ENCODE measurements at regions not wholly inside any gene's neighbourhood (a gene's known extent, or its start where the extent isn't known, plus 50 kb on each side); places are given as distances from the start of the nearest gene placed in this dataset.

- Histone ChIP-seq H4K8ac (ENCODE audit: low read depth, low read length) (no peak overlapping the region), H3K79me2 (ENCODE audit: control insufficient read depth, insufficient read depth, low read length) (no peaks in the 10 kb centered on the region), H3K4me3 (ENCODE audit: low read length) (no peak overlapping the region), H3K4me2 (ENCODE audit: low read length) (no peak overlapping the region), H3K9ac (ENCODE audit: low read length) (no peak overlapping the region), H3K4ac (ENCODE audit: low read depth, low read length) (no peak overlapping the region), H3K56ac (ENCODE audit: low read length) (no peak overlapping the region), H3K79me1 (ENCODE audit: low read length) (no peaks in the 10 kb centered on the region), H3K18ac (ENCODE audit: low read length) (no peak overlapping the region), H3K27me3 (ENCODE audit: insufficient read depth, low read length, poor library complexity) (no peaks in the 10 kb centered on the region), H4K5ac (ENCODE audit: low read length) (no peak overlapping the region), H2AK5ac (ENCODE audit: low read length) (no peak overlapping the region), H2BK15ac (replicated peaks; ENCODE audit: low read depth) (no peak overlapping the region), H3K23ac (ENCODE audit: low read length) (no peak overlapping the region), H2BK120ac (ENCODE audit: low read depth, low read length) (no peak overlapping the region), H3K4me1 (ENCODE audit: control insufficient read depth, low read depth, low read length) (no peaks in the 10 kb centered on the region), H2BK5ac (ENCODE audit: low read length) (no peak overlapping the region), H3K27ac (ENCODE audit: low read depth, low read length) (no peak overlapping the region), H3K36me3 (ENCODE audit: control insufficient read depth, insufficient read depth, low read length) (no peaks in the 10 kb centered on the region)
- no peak for DNase-seq
Measured at GRCh38 chr12:97047361-97047760, 140.3 kb downstream of the NEDD1 start.

GRCh38 chr12:97048421-97049035 is 141.5 kb downstream of the NEDD1 start:
- Histone ChIP-seq H3K27ac (ENCODE audit: low read depth, low read length) (no peak overlapping the region), H3K27me3 (ENCODE audit: insufficient read depth, low read length, poor library complexity) (no peaks in the 10 kb centered on the region), H3K18ac (ENCODE audit: low read length) (no peak overlapping the region), H3K4me1 (ENCODE audit: control insufficient read depth, low read depth, low read length) (no peaks in the 10 kb centered on the region), H4K5ac (ENCODE audit: low read length) (no peak overlapping the region), H3K79me2 (ENCODE audit: control insufficient read depth, insufficient read depth, low read length) (no peaks in the 10 kb centered on the region), H2AK5ac (ENCODE audit: low read length) (no peak overlapping the region), H3K4me2 (ENCODE audit: low read length) (no peak overlapping the region), H3K23ac (ENCODE audit: low read length) (no peak overlapping the region), H2BK15ac (replicated peaks; ENCODE audit: low read depth) (no peak overlapping the region), H4K8ac (ENCODE audit: low read depth, low read length) (peak overlapping the region; percentile 2), H3K9ac (ENCODE audit: low read length) (no peak overlapping the region), H3K4me3 (ENCODE audit: low read length) (no peak overlapping the region), H3K36me3 (ENCODE audit: control insufficient read depth, insufficient read depth, low read length) (no peaks in the 10 kb centered on the region), H3K79me1 (ENCODE audit: low read length) (no peaks in the 10 kb centered on the region), H2BK5ac (ENCODE audit: low read length) (no peak overlapping the region), H2BK120ac (ENCODE audit: low read depth, low read length) (no peak overlapping the region), H3K4ac (ENCODE audit: low read depth, low read length) (no peak overlapping the region), H3K56ac (ENCODE audit: low read length) (no peak overlapping the region)
- whole genome bisulfite sequencing (ENCODE audit: extremely low coverage, insufficient coverage, low lambda C conversion rate), result no CpG with 5 or more reads among the region's 4 CpGs
- no peak for DNase-seq

DNA sequence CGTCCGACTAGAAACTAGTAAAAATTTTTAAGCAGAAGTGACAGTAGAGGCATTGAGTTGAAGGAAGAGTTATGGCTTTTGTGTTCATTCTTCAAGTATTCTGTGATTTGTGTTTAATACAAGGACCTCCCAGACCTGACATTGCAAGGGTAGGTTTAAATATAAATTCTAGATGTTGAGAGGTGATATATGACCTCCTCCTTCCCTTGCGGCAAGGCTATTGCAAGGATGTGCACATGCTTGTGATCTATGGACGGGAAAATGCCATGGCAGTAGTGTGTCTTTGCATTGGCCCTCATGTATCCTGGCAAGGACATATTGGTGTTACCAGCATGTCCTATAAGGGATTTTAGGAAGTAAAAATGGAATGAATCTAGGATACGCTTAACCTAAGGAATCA is 143.5 kb downstream of the NEDD1 start:
- no peak overlapping the region for H3K27ac ChIP-seq (ENCODE audit: low read depth, low read length)
- no peak for DNase-seq
- WGBS (ENCODE audit: extremely low coverage, insufficient coverage, low lambda C conversion rate), result no CpG with 5 or more reads among the region's 5 CpGs
- H3K18ac ChIP-seq (ENCODE audit: low read length), result no peak overlapping the region
- H4K5ac ChIP-seq (ENCODE audit: low read length), result no peak overlapping the region
- no peak overlapping the region for H2BK5ac ChIP-seq (ENCODE audit: low read length)
- H3K79me1 ChIP-seq (ENCODE audit: low read length), result no peaks in the 10 kb centered on the region
- no peak overlapping the region for H2AK5ac ChIP-seq (ENCODE audit: low read length)
- H3K4me1 ChIP-seq (ENCODE audit: control insufficient read depth, low read depth, low read length), result no peaks in the 10 kb centered on the region
- H3K4me2 ChIP-seq (ENCODE audit: low read length), result no peak overlapping the region
- H4K8ac ChIP-seq (ENCODE audit: low read depth, low read length), result no peak overlapping the region
- H3K56ac ChIP-seq (ENCODE audit: low read length), result no peak overlapping the region
- no peak overlapping the region for H3K4me3 ChIP-seq (ENCODE audit: low read length)
- H3K9ac ChIP-seq (ENCODE audit: low read length), result no peak overlapping the region
- H3K36me3 ChIP-seq (ENCODE audit: control insufficient read depth, insufficient read depth, low read length), result no peaks in the 10 kb centered on the region
- no peak overlapping the region for H3K4ac ChIP-seq (ENCODE audit: low read depth, low read length)
- no peak overlapping the region for H3K23ac ChIP-seq (ENCODE audit: low read length)
- H2BK120ac ChIP-seq (ENCODE audit: low read depth, low read length), result no peak overlapping the region
- H2BK15ac ChIP-seq (replicated peaks; ENCODE audit: low read depth), result no peak overlapping the region
- H3K79me2 ChIP-seq (ENCODE audit: control insufficient read depth, insufficient read depth, low read length), result no peaks in the 10 kb centered on the region
- no peaks in the 10 kb centered on the region for H3K27me3 ChIP-seq (ENCODE audit: insufficient read depth, low read length, poor library complexity)

DNA sequence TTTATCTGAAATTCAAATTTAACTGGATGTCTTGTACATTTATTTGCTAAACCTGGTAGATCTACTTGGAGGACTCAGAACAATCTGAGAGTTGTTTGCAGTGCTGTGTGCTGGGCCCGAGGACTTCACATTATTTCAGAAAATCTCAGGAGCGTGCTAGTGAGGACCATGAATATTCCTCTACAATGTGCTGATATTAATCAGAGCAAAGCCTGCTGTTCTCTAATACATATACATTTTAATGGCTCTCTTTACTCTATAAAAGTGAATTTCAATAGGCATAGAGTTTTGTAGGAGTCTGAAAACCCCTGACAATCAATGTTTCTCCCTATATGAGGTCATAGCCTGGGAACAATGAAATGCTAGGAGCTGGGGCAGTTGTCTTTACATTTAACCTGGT is 144.3 kb downstream of the NEDD1 start:
- no peaks in the 10 kb centered on the region for H3K79me1 ChIP-seq (ENCODE audit: low read length)
- H2AK5ac ChIP-seq (ENCODE audit: low read length), result no peak overlapping the region
- no peak overlapping the region for H4K5ac ChIP-seq (ENCODE audit: low read length)
- no peaks in the 10 kb centered on the region for H3K36me3 ChIP-seq (ENCODE audit: control insufficient read depth, insufficient read depth, low read length)
- H3K27ac ChIP-seq (ENCODE audit: low read depth, low read length), result no peak overlapping the region
- H3K4ac ChIP-seq (ENCODE audit: low read depth, low read length), result no peak overlapping the region
- no CpG with 5 or more reads among the region's 2 CpGs for WGBS (ENCODE audit: extremely low coverage, insufficient coverage, low lambda C conversion rate)
- no peaks in the 10 kb centered on the region for H3K4me1 ChIP-seq (ENCODE audit: control insufficient read depth, low read depth, low read length)
- no peaks in the 10 kb centered on the region for H3K79me2 ChIP-seq (ENCODE audit: control insufficient read depth, insufficient read depth, low read length)
- no peak overlapping the region for H2BK15ac ChIP-seq (replicated peaks; ENCODE audit: low read depth)
- no peaks in the 10 kb centered on the region for H3K27me3 ChIP-seq (ENCODE audit: insufficient read depth, low read length, poor library complexity)
- no peak overlapping the region for H4K8ac ChIP-seq (ENCODE audit: low read depth, low read length)
- H3K18ac ChIP-seq (ENCODE audit: low read length), result no peak overlapping the region
- no peak overlapping the region for H3K56ac ChIP-seq (ENCODE audit: low read length)
- H3K9ac ChIP-seq (ENCODE audit: low read length), result no peak overlapping the region
- no peak overlapping the region for H2BK120ac ChIP-seq (ENCODE audit: low read depth, low read length)
- DNase-seq, result no peak
- H3K23ac ChIP-seq (ENCODE audit: low read length), result no peak overlapping the region
- no peak overlapping the region for H2BK5ac ChIP-seq (ENCODE audit: low read length)
- H3K4me3 ChIP-seq (ENCODE audit: low read length), result no peak overlapping the region
- no peak overlapping the region for H3K4me2 ChIP-seq (ENCODE audit: low read length)

DNA sequence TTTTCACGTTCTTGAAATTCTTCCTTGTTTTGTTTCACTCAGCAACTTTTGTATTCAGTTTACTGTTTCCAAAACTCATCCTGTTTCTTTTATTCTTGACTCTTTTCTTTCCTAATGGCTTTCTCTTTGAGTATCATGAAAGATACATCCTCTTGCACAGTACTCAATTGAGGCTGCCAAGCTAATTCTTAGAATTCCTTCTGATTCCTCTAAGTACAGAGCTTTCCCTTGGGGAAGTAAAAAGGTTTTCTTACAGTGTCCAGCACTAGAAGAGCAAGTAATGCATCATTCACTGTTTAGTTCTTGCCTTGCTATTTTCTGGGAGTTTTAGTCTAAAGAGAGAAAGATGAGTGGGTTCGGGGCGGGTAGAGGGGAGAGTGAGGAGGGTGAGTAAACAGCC is 154.1 kb downstream of the NEDD1 start:
- WGBS (ENCODE audit: extremely low coverage, insufficient coverage, low lambda C conversion rate), result no CpG with 5 or more reads among the region's 3 CpGs

GRCh38 chr12:97063292-97063935 is 156.4 kb downstream of the NEDD1 start:
- Histone ChIP-seq H3K36me3 (ENCODE audit: control insufficient read depth, insufficient read depth, low read length) (no peaks in the 10 kb centered on the region), H3K23ac (ENCODE audit: low read length) (no peak overlapping the region), H3K27me3 (ENCODE audit: insufficient read depth, low read length, poor library complexity) (no peaks in the 10 kb centered on the region), H3K4me2 (ENCODE audit: low read length) (no peak overlapping the region), H3K9ac (ENCODE audit: low read length) (no peak overlapping the region), H3K18ac (ENCODE audit: low read length) (no peak overlapping the region), H3K4me3 (ENCODE audit: low read length) (no peak overlapping the region), H2AK5ac (ENCODE audit: low read length) (no peak overlapping the region), H4K5ac (ENCODE audit: low read length) (no peak overlapping the region), H2BK5ac (ENCODE audit: low read length) (no peak overlapping the region), H3K79me2 (ENCODE audit: control insufficient read depth, insufficient read depth, low read length) (no peaks in the 10 kb centered on the region), H2BK120ac (ENCODE audit: low read depth, low read length) (no peak overlapping the region), H3K4ac (ENCODE audit: low read depth, low read length) (no peak overlapping the region), H3K27ac (ENCODE audit: low read depth, low read length) (no peak overlapping the region), H3K4me1 (ENCODE audit: control insufficient read depth, low read depth, low read length) (no peaks in the 10 kb centered on the region), H2BK15ac (replicated peaks; ENCODE audit: low read depth) (no peak overlapping the region), H3K56ac (ENCODE audit: low read length) (no peak overlapping the region), H3K79me1 (ENCODE audit: low read length) (no peaks in the 10 kb centered on the region), H4K8ac (ENCODE audit: low read depth, low read length) (no peak overlapping the region)
- WGBS (ENCODE audit: extremely low coverage, insufficient coverage, low lambda C conversion rate), result no CpG with 5 or more reads among the region's 1 CpG
- DNase-seq, result no peak

More for the DNA sequence above, 154.1 kb downstream of the NEDD1 start:
- no peak overlapping the region for H3K4me2 ChIP-seq (ENCODE audit: low read length)
- no peak overlapping the region for H4K8ac ChIP-seq (ENCODE audit: low read depth, low read length)
- H3K4me1 ChIP-seq (ENCODE audit: control insufficient read depth, low read depth, low read length), result no peaks in the 10 kb centered on the region
- H2BK5ac ChIP-seq (ENCODE audit: low read length), result no peak overlapping the region
- no peak overlapping the region for H4K5ac ChIP-seq (ENCODE audit: low read length)
- H3K79me1 ChIP-seq (ENCODE audit: low read length), result no peaks in the 10 kb centered on the region
- no peak overlapping the region for H3K4me3 ChIP-seq (ENCODE audit: low read length)
- H2BK15ac ChIP-seq (replicated peaks; ENCODE audit: low read depth), result no peak overlapping the region
- H2AK5ac ChIP-seq (ENCODE audit: low read length), result no peak overlapping the region
- no peak overlapping the region for H3K27ac ChIP-seq (ENCODE audit: low read depth, low read length)
- no peaks in the 10 kb centered on the region for H3K36me3 ChIP-seq (ENCODE audit: control insufficient read depth, insufficient read depth, low read length)
- H3K27me3 ChIP-seq (ENCODE audit: insufficient read depth, low read length, poor library complexity), result no peaks in the 10 kb centered on the region
- no peak overlapping the region for H3K56ac ChIP-seq (ENCODE audit: low read length)
- H3K9ac ChIP-seq (ENCODE audit: low read length), result no peak overlapping the region
- H3K23ac ChIP-seq (ENCODE audit: low read length), result no peak overlapping the region
- DNase-seq, result no peak
- H3K79me2 ChIP-seq (ENCODE audit: control insufficient read depth, insufficient read depth, low read length), result no peaks in the 10 kb centered on the region
- H3K4ac ChIP-seq (ENCODE audit: low read depth, low read length), result no peak overlapping the region
- H2BK120ac ChIP-seq (ENCODE audit: low read depth, low read length), result no peak overlapping the region
- no peak overlapping the region for H3K18ac ChIP-seq (ENCODE audit: low read length)
